Osteocyte (in vitro differentiated cells): ENCODE measurements at regions not wholly inside any gene's neighbourhood (a gene's known extent, or its start where the extent isn't known, plus 50 kb on each side); places are given as distances from the start of the nearest gene placed in this dataset.

ENCODE experiments used
- DNase-seq: peaks from one replicate; pipeline ENCODE4 v3.0.0; 2021; ENCODE audit warnings: mixed read lengths; ENCODE audit not compliant: unreplicated experiment; ENCODE audit errors: extremely low spot score
- H3K27ac Mint-ChIP-seq: one replicate; pipeline ENCODE4 v1.8.0; 2021; ENCODE audit warnings: mild to moderate bottlenecking, mixed read lengths; ENCODE audit not compliant: unreplicated experiment
- H3K27me3 Mint-ChIP-seq: one replicate; pipeline ENCODE4 v1.8.0; 2021; ENCODE audit warnings: mixed read lengths; ENCODE audit not compliant: unreplicated experiment
- H3K36me3 Mint-ChIP-seq: one replicate; pipeline ENCODE4 v1.8.0; 2021; ENCODE audit warnings: mixed read lengths; ENCODE audit not compliant: unreplicated experiment
- H3K4me1 Mint-ChIP-seq: one replicate; pipeline ENCODE4 v1.8.0; 2021; ENCODE audit warnings: mixed read lengths; ENCODE audit not compliant: unreplicated experiment
- H3K4me3 Mint-ChIP-seq: one replicate; pipeline ENCODE4 v1.8.0; 2021; ENCODE audit warnings: mild to moderate bottlenecking, moderate library complexity, mixed read lengths; ENCODE audit not compliant: unreplicated experiment
- H3K9me3 Mint-ChIP-seq: one replicate; pipeline ENCODE4 v1.8.0; 2021; ENCODE audit warnings: mixed read lengths; ENCODE audit not compliant: unreplicated experiment
- TF ChIP-seq, protein P1 (sequence below): fragments of 200-600 bp; sonication (generic); IDR thresholded peaks from 2 replicates; pipeline ENCODE4 v1.5.0; 2021; ENCODE audit warnings: antibody characterized with exemption, mild to moderate bottlenecking, moderate library complexity

DNA sequence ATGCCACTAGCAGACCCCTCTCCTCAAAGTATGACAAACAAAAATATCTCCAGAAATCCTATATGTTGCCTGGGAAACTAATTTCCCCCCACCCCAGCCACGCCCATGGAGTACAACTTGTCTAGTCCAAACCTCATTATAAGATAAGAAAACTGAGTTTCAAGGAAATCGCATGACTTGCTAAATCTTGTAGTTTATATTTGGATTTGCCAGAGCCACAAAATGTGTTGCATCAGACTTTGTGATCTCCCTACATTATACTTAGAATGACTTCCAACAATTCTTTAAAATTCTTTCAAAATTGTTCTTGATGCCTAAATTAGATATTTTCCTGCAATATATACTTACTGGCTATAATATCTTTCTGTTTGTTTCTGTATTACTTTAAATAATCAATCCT, 1034.4 kb downstream of the IGSF11 start:
- Mint-ChIP-seq H3K27me3 (peaks cover 20% of the 10 kb centered on the region), H3K4me3 (no peak overlapping the region), H3K36me3 (no peaks in the 10 kb centered on the region), H3K4me1 (peaks cover 2% of the 10 kb centered on the region), H3K27ac (no peak overlapping the region), H3K9me3 (no peaks in the 10 kb centered on the region)
- no peak for DNase-seq
- TF ChIP-seq, protein P1, sequence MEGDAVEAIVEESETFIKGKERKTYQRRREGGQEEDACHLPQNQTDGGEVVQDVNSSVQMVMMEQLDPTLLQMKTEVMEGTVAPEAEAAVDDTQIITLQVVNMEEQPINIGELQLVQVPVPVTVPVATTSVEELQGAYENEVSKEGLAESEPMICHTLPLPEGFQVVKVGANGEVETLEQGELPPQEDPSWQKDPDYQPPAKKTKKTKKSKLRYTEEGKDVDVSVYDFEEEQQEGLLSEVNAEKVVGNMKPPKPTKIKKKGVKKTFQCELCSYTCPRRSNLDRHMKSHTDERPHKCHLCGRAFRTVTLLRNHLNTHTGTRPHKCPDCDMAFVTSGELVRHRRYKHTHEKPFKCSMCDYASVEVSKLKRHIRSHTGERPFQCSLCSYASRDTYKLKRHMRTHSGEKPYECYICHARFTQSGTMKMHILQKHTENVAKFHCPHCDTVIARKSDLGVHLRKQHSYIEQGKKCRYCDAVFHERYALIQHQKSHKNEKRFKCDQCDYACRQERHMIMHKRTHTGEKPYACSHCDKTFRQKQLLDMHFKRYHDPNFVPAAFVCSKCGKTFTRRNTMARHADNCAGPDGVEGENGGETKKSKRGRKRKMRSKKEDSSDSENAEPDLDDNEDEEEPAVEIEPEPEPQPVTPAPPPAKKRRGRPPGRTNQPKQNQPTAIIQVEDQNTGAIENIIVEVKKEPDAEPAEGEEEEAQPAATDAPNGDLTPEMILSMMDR: no peak

DNA sequence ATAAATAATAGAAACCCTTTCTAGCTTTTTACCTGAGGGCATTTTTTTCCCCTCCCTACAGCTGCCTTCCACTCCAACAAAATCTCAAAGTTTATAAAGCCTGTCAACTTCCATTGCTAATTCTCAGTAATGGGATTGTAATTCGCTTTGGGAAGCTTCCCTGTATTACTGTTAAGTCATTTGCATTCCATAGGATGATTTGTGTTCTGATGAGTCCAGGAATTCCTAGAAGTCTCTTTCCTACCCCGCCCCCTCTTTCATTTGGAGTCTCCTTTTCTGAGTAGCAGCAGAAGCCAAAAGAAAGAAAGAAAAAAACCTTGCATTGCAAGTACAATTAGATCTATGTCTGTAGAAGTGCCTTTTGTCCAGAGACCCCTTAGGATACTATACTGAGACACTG, 1033.3 kb downstream of the IGSF11 start:
- no peak for DNase-seq
- H3K4me1 Mint-ChIP-seq: no peaks in the 10 kb centered on the region
- no peaks in the 10 kb centered on the region for H3K9me3 Mint-ChIP-seq
- no peaks in the 10 kb centered on the region for H3K36me3 Mint-ChIP-seq
- H3K27ac Mint-ChIP-seq: no peak overlapping the region
- H3K27me3 Mint-ChIP-seq: peaks cover 20% of the 10 kb centered on the region
- TF ChIP-seq, protein P1: no peak
- H3K4me3 Mint-ChIP-seq: no peak overlapping the region

DNA sequence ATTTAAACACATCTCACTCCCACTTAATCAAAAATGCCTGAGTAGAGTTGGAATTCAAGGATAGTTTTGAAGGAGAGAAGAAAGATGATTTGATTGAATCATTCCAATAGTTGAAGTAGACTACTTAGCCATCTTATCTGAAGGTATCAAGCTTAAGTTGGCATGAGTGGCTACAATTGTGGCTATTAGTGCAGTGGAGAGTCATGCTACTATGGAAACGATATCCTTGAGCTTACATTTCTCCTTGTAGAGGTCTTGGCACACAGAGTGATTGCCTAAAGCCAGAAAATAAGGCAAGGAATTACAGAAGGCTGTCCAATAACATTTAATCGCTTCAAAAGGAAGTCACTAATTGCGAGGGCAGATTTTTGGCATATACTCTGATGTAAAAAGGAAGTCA, 1022.7 kb downstream of the IGSF11 start:
- DNase-seq: no peak
- no peak overlapping the region for H3K4me3 Mint-ChIP-seq
- H3K27ac Mint-ChIP-seq: no peak overlapping the region
- H3K9me3 Mint-ChIP-seq: peaks cover 8% of the 10 kb centered on the region
- no peaks in the 10 kb centered on the region for H3K36me3 Mint-ChIP-seq
- no peaks in the 10 kb centered on the region for H3K4me1 Mint-ChIP-seq
- TF ChIP-seq, protein P1: no peak
- H3K27me3 Mint-ChIP-seq: peaks cover 23% of the 10 kb centered on the region

DNA sequence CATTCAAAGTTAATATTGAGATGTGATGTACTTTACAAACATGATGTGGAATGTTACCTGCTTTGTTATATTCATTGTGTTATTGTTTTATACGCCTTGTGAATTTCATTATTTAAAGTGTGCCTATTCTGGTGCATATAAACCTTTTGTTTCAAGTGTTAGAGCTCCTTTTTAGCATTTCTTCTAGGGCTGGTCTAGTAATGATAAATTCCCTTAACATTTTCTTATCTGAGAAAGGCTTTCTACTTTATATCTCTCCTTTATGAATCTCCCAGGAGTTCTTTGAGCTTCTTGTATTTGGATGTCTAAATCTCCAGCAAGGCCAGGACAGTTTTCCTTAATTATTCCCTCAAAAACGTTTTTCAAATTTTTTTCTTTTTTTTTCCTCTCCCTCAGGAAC, 1005.6 kb downstream of the IGSF11 start:
- no peaks in the 10 kb centered on the region for H3K27me3 Mint-ChIP-seq
- peaks cover 49% of the 10 kb centered on the region for H3K9me3 Mint-ChIP-seq
- TF ChIP-seq, protein P1: no peak
- H3K4me3 Mint-ChIP-seq: no peak overlapping the region
- H3K4me1 Mint-ChIP-seq: no peaks in the 10 kb centered on the region
- DNase-seq: no peak
- no peaks in the 10 kb centered on the region for H3K36me3 Mint-ChIP-seq
- no peak overlapping the region for H3K27ac Mint-ChIP-seq

DNA sequence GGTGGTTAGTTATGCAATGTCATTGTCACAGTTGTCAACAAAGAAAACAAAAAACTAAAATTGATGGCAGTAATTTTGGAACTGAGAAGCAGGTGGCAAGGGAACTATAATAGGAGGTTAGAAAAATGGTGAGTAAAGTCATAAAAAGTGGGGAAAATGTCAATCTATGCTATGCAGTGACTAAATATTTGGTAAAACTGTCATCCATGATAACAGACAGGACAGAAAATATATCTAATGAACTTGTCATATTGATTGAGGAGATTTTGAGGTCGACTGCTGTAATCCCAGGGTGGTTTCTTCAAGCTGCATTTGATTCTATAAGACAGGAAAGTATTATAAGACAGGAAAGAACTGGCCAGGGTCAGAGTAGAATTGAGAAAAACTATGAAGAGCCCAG, 998.4 kb downstream of the IGSF11 start:
- TF ChIP-seq, protein P1: no peak
- Mint-ChIP-seq H3K4me1 (no peaks in the 10 kb centered on the region), H3K27ac (no peak overlapping the region), H3K36me3 (no peaks in the 10 kb centered on the region), H3K9me3 (peaks cover 25% of the 10 kb centered on the region), H3K27me3 (no peaks in the 10 kb centered on the region), H3K4me3 (no peak overlapping the region)
- DNase-seq: no peak
